HG03060 (cell line): ENCODE measurements at regions not wholly inside any gene's neighbourhood (a gene's known extent, or its start where the extent isn't known, plus 50 kb on each side); places are given as distances from the start of the nearest gene placed in this dataset.
"Not testable (repeated sequence)": the region's sequence is repeated elsewhere in the genome, so short reads cannot be mapped to it uniquely, and the experiment has no call there.

Experiments
- ATAC-seq: cut with Tn5 transposase; IDR thresholded peaks from one replicate; pipeline ENCODE4 v1.9.1; 2021; ENCODE audit warnings: low read depth, moderate number of reproducible peaks; ENCODE audit not compliant: unreplicated experiment

DNA sequence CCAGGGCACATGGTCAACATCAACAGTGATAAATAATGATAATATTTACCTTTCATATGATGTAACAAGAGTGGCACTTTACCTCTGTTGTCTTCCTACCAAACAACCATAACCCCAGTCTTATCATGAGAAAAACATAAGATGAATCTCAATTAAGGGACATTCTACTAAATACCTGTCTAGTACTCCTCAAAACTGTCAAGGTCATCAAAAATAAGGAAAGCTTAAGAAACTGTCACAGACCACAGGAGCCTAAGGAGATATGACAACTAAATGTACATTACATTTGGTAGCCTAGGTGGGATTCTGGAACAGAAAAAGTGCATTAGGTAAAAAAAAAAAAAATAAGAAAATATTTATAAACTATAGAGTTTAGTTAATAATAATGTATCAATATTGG lies 118.1 kb downstream of the CCDC34 start:
- no peak for ATAC-seq

DNA sequence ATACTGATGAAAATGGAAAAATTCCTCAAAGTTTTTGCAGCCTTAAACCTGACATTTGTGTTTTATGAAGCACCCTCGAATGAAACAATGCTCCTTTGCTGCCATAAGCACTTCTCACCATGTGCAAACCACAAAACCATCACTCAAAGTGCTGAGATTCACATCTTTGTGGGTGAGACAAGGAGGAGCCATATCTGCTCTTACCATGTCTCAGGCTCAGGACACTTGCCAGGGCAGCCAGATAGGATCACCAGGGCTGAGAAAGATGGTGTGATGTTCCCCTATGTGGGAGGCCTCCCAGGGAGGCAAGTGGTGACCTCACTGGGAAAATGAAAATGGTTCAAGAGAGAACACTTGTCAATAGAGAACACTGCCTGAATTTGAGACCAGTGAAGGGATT lies 120.4 kb downstream of the CCDC34 start:
- ATAC-seq, result no peak

DNA sequence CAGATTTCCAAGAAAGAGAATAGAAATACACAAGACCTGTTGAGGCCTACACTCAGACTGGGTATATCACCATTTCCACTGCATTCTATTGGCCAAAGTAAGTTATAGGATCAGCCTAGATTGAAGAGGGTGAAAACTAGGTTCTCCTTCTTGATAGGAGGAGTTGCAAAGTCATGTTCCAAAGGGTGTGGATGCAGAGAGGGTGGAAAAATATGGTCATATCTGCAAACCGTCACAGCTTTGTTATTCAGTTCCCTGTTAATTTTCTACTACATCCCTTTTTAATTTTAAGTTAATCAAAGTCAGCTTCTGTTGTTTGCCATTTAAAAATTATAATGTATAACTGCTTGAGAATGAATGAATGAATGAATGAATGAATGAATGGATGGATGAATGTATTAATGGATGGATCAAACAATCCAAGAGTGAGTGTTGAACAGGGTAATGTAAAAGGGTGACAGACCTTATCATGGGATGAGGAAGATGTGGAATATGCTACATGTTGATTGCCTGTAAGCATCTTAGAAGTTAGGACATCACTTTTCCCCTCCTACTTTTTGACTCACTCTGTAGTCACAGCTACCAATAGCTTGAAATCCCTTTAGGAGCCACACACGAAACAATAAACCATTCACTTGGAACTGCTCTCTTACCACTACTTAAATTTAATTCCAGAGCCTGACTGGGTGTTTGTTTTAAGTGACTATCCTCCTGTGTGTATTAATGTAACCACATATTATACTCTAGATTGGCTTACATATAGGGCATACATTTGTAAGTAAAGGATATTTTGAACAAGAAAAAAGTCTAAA lies 121.5 kb downstream of the CCDC34 start:
- ATAC-seq, result no peak

DNA sequence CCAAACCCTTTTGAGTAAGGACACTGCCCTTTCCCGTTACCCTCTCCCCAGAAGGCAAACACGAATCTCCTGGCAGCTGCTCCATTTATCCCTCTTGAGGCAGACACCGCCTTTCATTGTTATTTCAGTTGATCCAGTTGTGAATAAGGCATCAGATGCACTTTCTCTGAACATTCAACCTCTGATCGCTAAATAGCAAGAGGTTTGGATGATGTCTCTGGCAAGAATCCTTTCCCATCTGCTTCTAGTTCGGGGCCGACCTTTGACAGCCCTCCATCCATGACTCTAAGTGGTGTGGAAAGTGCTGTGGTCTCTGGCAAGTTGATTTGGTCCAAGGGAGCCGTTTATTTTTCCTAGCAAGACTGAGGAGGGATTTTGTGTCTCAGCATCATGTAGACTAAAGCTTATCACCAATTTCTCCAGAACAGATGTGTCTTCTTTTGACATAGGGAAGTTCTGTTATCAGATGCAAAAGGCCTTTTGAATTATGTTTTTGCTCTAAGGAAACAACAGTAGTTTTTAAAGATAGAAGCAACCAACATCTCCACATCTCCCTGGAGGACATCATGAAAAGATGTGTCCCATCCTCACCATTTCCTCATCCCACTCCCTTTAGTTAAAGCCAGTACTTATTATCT lies 123.6 kb downstream of the CCDC34 start:
- no peak for ATAC-seq

DNA sequence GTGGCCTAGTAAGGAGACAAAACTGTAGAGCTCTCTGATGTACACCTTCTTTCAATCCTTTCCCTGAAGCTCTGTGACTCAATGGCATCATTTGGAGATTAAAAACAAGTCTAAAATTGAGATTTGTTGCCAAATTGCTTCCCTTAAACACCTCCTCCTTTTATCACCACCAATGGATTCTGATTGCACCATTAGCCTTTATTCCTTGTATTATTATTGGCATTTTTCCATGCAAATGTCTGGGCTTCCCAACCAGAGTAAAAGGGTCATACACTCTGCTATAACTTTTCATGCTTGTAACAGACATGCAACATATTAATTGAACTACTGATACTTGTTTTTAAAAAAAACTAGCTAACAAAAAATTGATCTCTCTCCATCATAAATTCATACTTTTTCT lies 124.2 kb downstream of the CCDC34 start:
- ATAC-seq, result no peak

DNA sequence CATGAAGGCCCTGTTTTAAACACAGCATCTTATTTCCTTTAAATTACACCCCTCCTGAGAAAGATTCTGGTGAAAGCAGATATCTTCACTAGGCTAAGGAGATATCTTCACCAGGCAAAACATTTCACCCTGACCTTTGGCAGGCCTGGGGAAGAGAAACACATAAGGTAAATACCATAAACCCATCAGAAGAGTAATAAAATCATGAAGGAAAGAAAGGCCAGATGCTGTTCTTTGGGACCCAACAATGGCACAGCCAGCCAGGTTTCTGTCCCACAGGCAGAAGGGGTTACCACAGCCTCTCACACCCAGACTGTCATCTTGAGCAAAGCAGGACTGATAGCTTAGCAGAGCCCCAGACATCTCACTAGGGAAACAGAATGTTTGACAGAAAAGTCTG lies 125.4 kb downstream of the CCDC34 start:
- ATAC-seq, result no peak

DNA sequence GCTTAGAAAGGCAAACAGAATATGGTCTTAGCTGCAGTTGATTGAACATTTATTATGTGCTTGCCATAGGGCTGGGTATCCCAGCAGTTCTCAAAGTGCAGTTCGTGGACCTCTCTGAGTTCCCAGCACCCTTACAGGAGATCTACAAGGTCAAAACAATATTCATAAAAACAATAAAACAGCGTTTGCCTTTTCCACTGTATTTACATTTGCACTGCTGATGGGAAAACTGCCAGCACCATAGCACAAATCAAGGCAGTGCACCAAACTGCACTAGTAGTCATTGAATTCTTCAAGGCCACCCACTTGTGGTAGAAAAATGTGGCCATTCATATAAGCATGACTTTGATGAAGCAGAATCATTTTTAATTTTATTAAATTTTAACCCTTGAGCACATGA lies 128.1 kb downstream of the CCDC34 start:
- ATAC-seq, result no peak

DNA sequence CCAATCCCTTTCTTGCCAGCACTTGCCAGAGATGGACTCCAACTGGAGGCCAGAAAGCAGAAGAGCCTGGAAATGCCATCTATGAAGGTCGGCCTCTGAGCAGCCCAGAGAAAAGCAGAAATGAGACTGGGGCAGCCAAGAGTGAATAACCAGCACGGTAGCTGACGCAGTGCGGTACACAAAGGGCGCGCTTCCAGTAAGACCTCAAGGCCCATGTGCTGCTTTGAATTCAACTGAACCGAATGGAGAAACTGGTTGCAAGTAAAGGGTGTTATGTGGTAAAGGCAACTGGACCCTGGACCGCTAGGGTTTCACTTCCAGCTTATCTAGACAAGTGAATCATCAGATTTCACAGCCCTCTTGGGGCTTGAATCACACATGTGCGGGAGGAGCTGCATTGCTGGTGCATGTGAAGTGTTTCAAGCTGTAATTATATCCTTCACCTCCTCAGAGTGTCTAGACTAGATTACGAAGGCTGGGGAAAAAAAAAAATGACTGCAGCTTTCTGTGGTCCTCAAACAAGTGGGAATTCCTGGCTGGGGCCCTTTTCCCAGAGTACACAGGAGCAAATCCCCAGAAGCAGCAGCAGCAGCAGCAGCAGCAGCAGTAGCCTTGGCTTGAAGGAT lies 128.9 kb downstream of the CCDC34 start:
- ATAC-seq, result peak; percentile 95

DNA sequence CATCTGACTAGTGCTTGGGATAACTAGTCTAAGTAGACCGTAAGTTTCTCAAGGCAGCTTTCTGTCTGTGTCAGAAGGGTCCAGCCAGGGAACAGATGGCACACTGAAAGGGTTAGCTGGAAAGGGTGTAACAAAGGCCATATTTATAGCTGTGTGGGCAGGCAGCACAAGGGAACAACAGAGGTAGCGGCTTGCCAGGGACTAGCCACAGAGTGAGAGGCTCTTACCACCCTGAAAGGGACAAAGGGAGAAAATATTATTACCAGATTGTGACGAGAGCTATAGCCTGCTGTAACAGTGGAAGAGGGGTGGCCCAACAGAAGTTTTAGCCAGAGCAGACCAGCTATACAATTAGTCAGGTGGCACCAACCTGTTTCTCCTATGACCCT lies 129.4 kb downstream of the CCDC34 start:
- peak; percentile 2 for ATAC-seq

DNA sequence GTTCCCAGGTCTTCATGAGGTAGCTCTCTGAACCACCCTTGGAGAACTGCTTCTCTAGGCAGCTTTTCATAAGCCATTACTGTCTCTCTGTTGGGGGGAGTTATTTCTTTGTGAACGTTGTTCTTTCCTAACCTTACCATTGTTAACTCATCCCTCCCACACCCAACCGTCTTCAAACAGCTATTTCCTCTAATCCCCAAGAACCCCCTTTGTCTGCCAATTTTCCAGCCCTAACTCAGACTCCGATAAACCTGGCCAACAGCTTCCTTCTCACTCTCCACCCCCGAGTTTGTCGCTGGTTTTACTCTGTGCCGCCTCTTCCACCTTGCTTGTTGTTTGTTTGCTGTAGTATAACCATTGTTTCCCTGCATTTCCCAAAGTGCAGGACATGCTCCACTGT lies 131.5 kb downstream of the CCDC34 start:
- ATAC-seq, result no peak

DNA sequence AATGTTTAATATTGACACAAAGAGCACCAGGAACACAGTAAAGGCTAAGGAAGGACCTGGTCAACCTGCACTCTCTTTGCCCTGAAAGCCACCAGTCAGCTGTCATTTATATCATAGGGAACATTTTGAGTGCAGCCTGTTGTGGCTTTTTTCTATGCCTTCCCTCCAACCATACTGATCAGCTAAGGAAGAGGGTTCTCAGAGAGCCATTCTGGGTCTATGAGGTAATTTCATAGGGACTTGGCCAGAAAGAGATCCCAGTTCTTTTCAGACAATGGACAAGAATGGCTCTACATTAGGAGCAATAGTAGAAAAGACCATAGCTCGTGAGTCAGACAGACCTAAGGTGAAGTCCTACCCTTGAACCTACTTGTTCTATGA lies 132.8 kb downstream of the CCDC34 start:
- ATAC-seq, result no peak

DNA sequence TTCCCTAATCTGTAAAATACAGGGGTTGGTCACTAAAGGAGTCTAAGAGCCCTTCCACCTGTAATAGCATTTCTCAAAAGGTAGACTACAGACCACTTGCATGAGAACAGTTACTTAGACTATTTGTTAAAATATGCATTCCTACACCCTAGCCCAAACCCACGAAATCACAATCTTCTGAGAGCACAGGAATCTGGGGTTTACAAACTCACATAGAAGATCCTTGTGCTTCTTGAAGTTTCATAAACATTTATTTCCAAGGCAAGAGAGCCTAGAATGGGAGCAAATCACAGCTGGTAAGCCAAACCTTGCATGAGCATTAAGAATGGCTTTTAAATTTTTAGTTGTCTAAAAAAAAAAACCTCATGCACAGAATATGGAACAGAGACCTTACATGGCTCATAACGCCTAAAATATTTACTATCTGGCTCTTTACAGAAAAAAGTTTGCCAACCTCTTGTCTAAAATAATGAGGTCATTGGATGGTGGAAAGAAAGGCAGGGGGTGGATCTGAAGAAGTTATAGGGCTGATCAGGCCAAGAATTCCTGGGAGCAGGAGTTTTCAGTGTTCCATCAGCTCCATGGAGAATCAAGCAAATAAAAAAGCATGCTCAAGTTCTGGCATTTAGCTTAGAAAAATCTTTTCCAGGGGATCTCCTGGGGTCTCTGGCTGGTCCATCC lies 133.4 kb downstream of the CCDC34 start:
- ATAC-seq, result no peak

DNA sequence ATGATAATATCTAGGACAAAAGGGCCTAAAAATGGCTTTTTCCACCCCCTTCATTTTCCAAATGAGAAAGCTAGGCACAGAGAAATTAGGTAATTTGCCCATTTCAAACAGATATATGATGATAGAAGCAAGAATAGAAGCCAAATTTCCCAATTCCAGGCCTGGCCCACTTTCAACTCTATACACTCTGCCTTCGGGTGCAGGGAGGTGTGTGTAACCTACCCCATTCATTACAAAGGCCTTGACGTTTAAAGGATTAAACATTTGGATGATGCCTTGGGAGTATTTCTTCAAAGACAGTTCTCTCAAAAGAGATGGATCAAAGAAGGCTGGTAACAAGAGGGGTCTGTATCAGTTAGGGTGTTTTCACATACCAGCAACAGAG lies 134.1 kb downstream of the CCDC34 start:
- ATAC-seq, result no peak

DNA sequence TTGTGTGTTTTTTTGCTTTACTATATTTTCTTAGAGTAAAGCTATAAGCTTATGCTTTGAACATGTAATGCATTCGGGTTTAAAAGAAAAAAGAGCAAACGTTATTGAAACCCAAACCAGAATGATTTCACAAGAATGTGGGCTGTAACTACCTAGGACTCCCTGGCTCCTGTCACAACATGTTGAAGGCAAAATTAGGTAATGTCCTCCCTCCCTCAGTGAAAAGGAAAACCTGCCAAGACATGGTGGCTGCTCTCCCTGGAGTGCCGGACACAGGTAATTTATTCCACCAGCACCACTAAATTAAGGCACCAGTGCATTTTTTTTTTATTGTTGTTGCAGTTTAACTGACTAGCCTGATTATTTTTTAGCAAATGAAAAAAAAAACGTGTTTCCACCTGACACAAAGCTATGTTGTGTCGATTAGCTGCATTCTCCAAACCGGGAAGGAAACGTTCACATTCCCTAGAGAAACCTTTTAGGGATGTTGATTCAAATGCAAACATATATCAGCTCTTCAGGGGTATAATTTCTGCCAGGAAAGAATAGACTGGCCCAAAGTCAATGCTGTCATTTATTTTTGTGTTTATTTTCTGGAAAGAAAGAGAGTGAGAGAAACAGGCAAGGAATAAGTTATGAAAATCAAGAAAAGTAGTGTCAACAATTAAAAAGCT lies 134.6 kb downstream of the CCDC34 start:
- ATAC-seq, result no peak

DNA sequence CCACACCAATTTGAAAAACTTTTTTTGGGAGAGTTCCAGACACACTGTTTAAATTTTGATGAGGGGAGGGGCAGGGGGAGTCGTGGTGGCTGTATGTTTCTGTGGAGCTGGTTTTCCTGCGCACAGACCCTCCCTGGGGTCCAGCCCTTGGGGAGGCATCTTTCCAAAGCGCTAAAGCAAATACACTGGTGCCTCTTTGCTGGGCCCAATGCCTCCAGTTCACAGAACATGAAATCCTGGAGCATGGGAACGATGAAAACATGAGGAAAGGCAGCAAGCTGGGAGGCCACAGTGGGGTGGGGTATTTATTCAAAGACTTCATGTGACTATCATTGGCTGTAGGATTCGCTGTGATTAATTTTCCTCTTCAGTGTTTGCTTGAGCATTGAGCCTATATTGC lies 135.3 kb downstream of the CCDC34 start:
- no peak for ATAC-seq

DNA sequence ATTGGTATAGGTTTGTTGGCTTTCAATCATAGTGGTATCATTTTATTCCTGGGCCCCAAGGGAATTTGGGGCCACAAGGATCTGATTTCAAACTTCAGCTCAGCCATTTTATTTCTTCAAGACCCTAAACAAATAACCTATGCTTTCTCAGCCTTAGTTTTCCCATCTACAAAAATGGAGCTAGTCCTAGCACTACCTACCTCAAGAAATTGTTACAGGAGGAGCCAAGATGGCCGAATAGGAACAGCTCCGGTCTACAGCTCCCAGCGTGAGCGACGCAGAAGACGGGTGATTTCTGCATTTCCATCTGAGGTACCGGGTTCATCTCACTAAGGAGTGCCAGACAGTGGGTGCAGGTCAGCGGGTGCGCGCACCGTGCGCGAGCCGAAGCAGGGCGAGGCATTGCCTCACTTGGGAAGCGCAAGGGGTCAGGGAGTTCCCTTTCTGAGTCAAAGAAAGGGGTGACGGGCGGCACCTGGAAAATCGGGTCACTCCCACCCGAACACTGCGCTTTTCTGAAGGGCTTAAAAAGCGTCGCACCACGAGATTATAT lies 143.5 kb downstream of the CCDC34 start:
- not testable (repeated sequence) for ATAC-seq

DNA sequence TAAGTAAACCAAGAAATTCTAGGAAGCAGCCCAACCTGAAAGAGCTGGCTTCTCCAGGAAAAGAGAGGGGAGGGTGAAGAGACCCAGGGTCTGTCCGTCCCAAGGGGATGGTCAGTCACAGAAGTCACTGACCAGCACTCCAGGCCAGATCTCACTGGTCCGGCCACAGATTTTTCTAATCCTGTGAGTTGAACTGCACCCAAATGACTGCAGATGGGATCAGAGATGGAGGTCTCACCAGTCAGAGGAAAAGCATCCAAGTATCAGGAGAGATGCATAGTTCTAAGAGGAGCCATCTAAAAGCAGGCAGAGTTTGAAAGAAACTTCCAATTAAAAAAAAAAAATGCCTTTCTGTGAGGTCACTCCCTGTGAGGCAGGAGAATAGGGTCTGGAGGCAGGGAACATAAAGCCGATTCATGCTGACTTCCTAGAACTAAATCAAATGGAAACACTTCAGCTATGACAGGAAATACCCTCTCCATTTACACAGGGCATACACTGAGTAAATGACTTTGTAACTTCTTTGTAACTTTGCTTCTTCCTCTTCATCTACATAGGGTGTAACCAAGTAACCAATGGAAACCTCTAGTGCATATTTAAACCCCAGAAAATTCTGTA lies 144.5 kb downstream of the CCDC34 start:
- ATAC-seq, result no peak

DNA sequence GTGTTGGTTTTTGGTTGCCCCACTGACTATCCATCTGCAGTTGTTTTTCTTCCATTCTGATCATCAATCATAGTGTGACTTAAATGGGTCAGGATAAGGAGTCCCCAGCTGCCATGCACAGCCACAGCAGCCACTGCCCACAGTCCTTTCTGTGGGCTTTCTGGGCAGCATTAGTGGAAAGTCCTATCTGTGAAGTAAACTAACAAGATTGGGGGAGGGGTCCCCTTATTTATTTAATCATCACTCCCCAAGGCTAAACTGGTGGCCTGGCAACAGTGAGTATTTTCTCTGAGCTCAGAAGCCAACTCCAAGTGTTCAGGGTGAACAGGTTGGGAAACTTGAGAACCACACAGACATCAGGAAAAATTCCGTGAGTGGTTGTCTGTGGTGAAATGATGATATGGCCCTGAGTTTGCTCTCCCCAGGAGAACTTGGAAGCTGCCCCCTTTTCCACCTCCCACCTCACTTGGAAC lies 145.0 kb downstream of the CCDC34 start:
- ATAC-seq, result no peak

DNA sequence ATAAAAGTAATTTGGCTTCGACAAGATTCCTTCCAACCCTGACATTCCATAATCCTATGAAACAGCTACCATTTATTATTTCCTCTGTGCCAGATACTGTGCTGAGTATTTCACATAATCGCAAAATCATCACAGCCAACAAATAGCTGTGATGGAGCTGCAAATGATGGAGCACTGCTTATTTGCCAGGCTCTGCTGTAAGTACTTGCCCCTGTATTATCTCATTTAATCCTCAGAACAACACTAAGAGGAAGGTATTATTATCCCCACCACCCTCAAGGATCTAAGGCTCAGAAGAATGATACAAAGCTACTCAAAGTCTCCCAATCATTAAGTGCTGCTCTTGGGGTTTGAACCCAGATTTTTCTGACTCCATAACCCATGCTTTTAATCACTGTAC lies 145.5 kb downstream of the CCDC34 start:
- ATAC-seq, result no peak
